ENCODE measurements at regions not wholly inside any gene's neighbourhood (a gene's known extent, or its start where the extent isn't known, plus 50 kb on each side); places are given as distances from the start of the nearest gene placed in this dataset.

DNA sequence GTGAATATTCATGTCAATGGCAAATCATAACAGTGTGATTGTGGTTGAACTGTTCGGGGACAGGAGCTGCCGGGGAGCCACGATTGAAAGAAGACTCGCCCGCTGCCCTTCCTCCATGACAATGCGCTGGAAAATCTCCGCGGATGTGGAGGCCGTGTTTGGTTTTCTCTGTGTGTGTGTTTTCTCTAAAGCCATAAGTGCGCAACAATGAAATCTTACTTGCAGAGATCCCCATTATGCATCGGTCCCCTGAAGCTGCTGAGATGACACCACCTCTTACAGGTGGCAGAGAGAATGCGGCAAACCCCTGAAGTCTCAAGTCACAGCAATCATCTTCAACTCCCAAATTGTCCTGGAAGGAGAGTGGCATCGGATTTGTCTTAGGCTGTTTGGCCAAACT is 442.3 kb upstream of the MKI67 start:
- Histone ChIP-seq H3K27me3 (ENCODE audit: control insufficient read depth, insufficient read depth, low read length) (no peaks in the 10 kb centered on the region), H3K36me3 (ENCODE audit: control insufficient read depth, insufficient read depth, low read length) (no peaks in the 10 kb centered on the region), H3K4me3 (ENCODE audit: low read depth, low read length) (no peak overlapping the region)
- FAIRE-seq (no peak), DNase-seq (ENCODE audit: low read depth) (no peak)
- TF ChIP-seq, protein P1, sequence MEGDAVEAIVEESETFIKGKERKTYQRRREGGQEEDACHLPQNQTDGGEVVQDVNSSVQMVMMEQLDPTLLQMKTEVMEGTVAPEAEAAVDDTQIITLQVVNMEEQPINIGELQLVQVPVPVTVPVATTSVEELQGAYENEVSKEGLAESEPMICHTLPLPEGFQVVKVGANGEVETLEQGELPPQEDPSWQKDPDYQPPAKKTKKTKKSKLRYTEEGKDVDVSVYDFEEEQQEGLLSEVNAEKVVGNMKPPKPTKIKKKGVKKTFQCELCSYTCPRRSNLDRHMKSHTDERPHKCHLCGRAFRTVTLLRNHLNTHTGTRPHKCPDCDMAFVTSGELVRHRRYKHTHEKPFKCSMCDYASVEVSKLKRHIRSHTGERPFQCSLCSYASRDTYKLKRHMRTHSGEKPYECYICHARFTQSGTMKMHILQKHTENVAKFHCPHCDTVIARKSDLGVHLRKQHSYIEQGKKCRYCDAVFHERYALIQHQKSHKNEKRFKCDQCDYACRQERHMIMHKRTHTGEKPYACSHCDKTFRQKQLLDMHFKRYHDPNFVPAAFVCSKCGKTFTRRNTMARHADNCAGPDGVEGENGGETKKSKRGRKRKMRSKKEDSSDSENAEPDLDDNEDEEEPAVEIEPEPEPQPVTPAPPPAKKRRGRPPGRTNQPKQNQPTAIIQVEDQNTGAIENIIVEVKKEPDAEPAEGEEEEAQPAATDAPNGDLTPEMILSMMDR (IDR thresholded peaks at IDR 0.05; ENCODE audit: insufficient read depth, low read length, severe bottlenecking) = no peak

DNA sequence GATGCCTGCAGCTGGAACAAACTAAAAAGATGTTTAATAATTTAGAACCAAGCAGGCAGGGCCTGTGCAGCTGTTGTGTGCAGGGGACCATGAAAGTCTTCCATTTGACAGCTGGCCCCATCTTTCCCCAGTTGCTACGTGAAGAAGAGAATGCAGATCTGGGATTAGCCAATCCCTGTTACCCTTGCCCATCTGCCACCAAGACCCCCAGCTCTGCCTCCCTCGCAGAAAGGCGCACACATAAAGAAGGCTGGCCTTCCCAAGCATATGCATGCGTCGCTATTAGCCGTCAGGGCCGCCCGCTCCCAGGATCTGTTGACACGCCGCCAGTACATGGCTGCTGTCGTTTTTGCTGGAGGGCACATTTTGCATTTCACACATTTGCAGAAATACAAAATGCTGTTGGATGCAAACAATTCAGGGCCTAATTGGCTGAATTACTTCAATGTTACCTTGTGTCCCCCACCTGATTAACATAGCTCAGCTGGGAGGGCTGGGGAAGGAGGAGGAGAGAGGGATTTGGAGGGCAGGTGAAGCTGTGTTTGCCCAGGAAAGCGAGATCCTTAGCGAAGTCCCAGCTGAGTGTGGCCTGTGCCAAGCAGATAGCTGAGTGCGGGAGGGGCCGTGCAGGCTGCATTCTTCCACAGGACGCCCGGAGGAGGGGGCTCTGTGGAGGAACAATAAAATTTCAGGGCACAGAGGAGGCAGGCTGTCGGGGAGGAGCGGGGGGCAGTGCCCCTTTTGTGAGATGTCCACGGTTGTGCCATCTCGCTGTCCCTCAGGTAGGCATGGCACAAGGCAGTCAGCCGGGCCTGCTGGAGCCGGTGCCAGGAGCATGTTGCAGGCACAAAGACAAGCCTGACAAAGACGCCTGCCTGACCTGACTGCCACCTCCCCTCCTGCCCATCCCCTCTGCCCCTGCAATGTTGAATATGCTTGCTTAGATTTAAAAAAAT is 443.0 kb upstream of the MKI67 start:
- H3K27me3 ChIP-seq (ENCODE audit: control insufficient read depth, insufficient read depth, low read length) = no peaks in the 10 kb centered on the region
- TF ChIP-seq, protein P1 (IDR thresholded peaks at IDR 0.05; ENCODE audit: insufficient read depth, low read length, severe bottlenecking) = no peak
- DNase-seq (ENCODE audit: low read depth) = no peak
- H3K36me3 ChIP-seq (ENCODE audit: control insufficient read depth, insufficient read depth, low read length) = no peaks in the 10 kb centered on the region
- H3K4me3 ChIP-seq (ENCODE audit: low read depth, low read length) = no peak overlapping the region
- FAIRE-seq = no peak

DNA sequence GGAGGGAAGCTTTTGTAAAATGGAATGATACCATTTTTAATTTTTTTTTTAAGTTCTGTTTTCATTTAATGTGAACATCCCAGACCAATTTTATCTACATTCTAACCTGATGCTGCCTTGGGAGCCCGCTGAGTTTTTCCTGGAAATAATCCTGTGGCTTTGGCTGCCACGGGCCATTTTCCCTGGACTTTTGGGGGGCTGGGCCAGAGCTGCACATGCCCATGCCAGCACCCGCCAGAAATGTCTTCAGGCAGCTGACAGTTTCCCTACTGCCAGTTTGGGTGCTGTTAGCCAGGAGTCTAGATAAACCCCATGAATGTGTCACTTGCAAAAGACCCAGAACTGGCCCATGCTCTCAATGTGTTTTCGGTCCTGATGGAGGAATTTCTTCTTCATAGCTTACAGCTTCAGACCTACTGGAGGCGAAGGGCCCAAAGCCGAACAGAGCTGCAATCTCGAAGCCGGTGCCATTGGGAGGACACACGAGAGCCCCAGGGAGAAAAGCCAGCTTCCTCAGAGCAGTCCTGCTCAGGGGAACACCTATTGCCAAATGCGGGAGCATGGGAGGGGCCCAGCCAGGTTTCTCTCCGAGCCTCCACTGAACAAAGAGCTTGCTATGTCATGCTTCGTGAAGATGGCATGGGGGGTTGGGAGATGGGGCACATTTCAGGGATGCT is 444.2 kb upstream of the MKI67 start:
- TF ChIP-seq, protein P1 (IDR thresholded peaks at IDR 0.05; ENCODE audit: insufficient read depth, low read length, severe bottlenecking) = no peak
- H3K27me3 ChIP-seq (ENCODE audit: control insufficient read depth, insufficient read depth, low read length) = no peaks in the 10 kb centered on the region
- H3K36me3 ChIP-seq (ENCODE audit: control insufficient read depth, insufficient read depth, low read length) = no peaks in the 10 kb centered on the region
- DNase-seq (ENCODE audit: low read depth) = no peak
- FAIRE-seq = no peak
- H3K4me3 ChIP-seq (ENCODE audit: low read depth, low read length) = no peak overlapping the region

DNA sequence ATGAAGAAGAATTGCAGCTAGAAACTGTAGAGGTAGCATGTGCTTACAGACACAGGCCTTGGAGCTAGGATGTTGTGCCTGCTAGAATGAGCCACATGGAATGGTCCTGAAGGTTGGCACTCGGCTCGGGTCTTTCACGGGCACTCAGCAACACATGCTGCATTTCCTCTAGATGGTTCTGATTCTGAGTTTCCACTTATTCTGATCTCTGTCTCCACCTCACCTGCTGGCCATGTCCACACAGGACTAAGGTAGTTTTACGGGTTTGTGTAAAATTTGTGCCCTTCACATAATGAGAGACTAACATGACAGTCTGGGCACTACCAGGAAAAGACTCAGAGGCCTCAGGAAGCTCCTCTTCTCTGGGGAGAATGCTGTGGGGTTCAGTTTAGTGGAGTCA is 444.8 kb upstream of the MKI67 start:
- H3K4me3 ChIP-seq (ENCODE audit: low read depth, low read length) = no peak overlapping the region
- no peaks in the 10 kb centered on the region for H3K27me3 ChIP-seq (ENCODE audit: control insufficient read depth, insufficient read depth, low read length)
- FAIRE-seq = no peak
- no peak for DNase-seq (ENCODE audit: low read depth)
- no peaks in the 10 kb centered on the region for H3K36me3 ChIP-seq (ENCODE audit: control insufficient read depth, insufficient read depth, low read length)
- TF ChIP-seq, protein P1 (IDR thresholded peaks at IDR 0.05; ENCODE audit: insufficient read depth, low read length, severe bottlenecking) = no peak

DNA sequence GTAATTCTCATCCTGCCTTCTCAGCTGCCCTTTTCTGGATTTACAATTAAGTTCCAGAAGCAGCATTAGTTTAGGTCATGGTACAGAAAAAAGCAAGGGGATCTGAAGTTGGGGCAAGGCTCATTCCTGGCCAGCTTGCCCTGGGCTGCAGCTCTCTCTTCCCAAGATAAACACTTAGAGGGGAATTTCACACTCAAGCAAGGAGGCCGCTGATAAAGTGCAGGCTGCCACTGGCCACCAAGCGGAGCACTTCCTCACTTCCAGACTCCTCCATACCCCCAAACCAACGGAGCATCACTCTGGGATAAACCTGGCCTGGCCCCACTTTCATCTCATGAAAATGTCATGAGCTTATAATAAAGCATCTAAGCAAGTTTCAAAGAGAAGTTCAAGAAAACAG is 445.5 kb upstream of the MKI67 start:
- H3K27me3 ChIP-seq (ENCODE audit: control insufficient read depth, insufficient read depth, low read length) = no peaks in the 10 kb centered on the region
- H3K36me3 ChIP-seq (ENCODE audit: control insufficient read depth, insufficient read depth, low read length) = no peaks in the 10 kb centered on the region
- DNase-seq (ENCODE audit: low read depth) = no peak
- TF ChIP-seq, protein P1 (IDR thresholded peaks at IDR 0.05; ENCODE audit: insufficient read depth, low read length, severe bottlenecking) = no peak
- no peak for FAIRE-seq
- no peak overlapping the region for H3K4me3 ChIP-seq (ENCODE audit: low read depth, low read length)

All from bronchial epithelial cell (primary cell).